AG04450 (cell line): ENCODE measurements at regions not wholly inside any gene's neighbourhood (a gene's known extent, or its start where the extent isn't known, plus 50 kb on each side); places are given as distances from the start of the nearest gene placed in this dataset.

Source experiments
- CTCF ChIA-PET: fragments of 300-600, 350-600 bp; formaldehyde crosslinking; extraction: SDS; loops from one replicate; lab custom pipeline; 2022; ENCODE audit warnings: antibody characterized with exemption, inconsistent platforms; lab: Charles Lee
- POLR2A ChIA-PET: fragments of 350-600 bp; formaldehyde crosslinking; extraction: SDS; loops from one replicate; lab custom pipeline; 2021; ENCODE audit warnings: antibody characterized with exemption, inconsistent platforms; lab: Yijun Ruan, JAX
- DNase-seq: peaks from one replicate; pipeline ENCODE4 v3.0.0-alpha.2; 2011; ENCODE audit warnings: low read depth, low spot score
- H3K27ac ChIP-seq: one replicate; pipeline ENCODE4 v1.5.1; 2012; ENCODE audit warnings: low read depth, low read length, control low read depth
- H3K27me3 ChIP-seq: one replicate; pipeline ENCODE4 v1.6.0; 2012; ENCODE audit warnings: low read length; ENCODE audit not compliant: control insufficient read depth, insufficient read depth
- H3K4me3 ChIP-seq: 2 replicates; pipeline ENCODE4 v1.5.1; 2011; ENCODE audit warnings: mild to moderate bottlenecking, low read depth, low read length, control low read depth
- H3K9me3 ChIP-seq: 2 replicates; pipeline ENCODE4 v1.5.1; 2012; ENCODE audit warnings: low read length; ENCODE audit not compliant: control insufficient read depth, insufficient read depth
- CTCF ChIP-seq: IDR thresholded peaks from 2 replicates; pipeline ENCODE4 v1.5.1; 2011; ENCODE audit warnings: low read depth, low read length, control low read depth, inconsistent platforms

DNA sequence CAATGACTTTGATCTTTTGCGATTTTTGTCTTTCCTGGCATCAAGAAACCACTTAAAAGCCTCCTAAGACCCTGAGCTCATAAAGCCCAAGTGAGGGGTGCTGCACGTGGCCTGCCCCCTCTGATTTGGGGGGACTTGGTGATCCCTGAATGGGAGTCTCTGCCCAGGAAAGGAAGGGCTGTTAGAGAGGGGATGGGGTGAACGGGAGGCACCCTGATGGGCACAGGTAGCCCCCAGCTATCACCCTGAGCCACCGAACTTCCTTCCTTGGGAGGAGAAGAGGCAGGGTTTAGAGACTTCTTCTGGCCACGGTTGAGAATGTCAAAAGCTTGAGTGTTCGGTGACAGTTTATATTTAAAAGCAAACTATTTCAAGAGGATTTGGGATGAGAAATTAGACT, 305.5 kb downstream of the ZNF536 start:
- POLR2A ChIA-PET = no interaction called here
- DNase-seq = no peak
- CTCF ChIA-PET = interaction anchor here (2.2 kb wide), 1 partner anchor 11 kb away, joined by 9 read pairs; no protein-coding TSS in a partner anchor
- no peak overlapping the region for H3K27ac ChIP-seq
- H3K9me3 ChIP-seq = no peaks in the 10 kb centered on the region
- no peak overlapping the region for H3K4me3 ChIP-seq
- H3K27me3 ChIP-seq = peaks cover 2% of the 10 kb centered on the region
- TF ChIP-seq CTCF = no peak

DNA sequence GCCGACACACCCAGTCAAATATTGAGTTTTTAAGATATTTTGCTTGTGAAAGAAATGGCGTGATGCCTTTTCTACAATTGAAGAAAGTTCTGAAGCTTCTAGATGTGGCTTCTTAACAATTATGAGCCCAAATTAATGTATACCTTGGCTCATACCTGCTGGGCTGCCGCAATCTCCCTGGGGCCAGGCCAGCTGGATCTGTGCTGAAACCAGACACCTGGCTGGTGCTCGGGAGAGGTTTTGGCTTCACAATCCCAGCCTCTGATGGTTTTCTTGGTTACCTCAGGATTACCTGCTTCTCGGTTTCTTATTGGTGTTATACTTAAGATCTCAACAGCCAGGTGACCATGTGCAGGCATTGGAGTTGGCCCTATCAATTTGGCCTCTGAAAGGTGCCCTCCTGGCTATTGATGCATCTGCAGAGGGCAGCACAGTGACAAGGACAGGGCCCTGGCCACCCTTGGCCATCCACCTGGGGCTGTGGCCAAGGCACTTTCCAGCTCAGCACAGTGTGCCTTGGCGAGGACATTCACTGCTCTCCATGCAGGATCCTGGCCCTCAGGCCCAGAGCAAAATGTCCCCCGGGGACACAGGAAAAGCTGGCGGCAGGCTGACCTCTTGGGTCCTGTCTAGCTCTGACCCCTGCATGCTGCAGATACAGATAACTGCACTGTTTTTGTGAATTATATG, 305.0 kb downstream of the ZNF536 start:
- ChIA-PET CTCF (interaction anchor here (2.2 kb wide), 1 partner anchor 10 kb away, joined by 9 read pairs; no protein-coding TSS in a partner anchor), POLR2A (no interaction called here)
- H3K9me3 ChIP-seq = no peaks in the 10 kb centered on the region
- H3K27me3 ChIP-seq = peaks cover 2% of the 10 kb centered on the region
- no peak overlapping the region for H3K4me3 ChIP-seq
- DNase-seq = no peak
- no peak overlapping the region for H3K27ac ChIP-seq
- no peak for TF ChIP-seq CTCF

GRCh38 chr19:30675086-30675485, 302.9 kb downstream of the ZNF536 start:
- Histone ChIP-seq H3K4me3 (no peak overlapping the region), H3K27me3 (peaks cover 2% of the 10 kb centered on the region), H3K27ac (no peak overlapping the region), H3K9me3 (no peaks in the 10 kb centered on the region)
- ChIA-PET CTCF (interaction anchor here (1.0 to 3.8 kb wide), 3 partner anchors 8 to 964 kb away, joined by 3 to 14 read pairs (median 4); no protein-coding TSS in a partner anchor), POLR2A (no interaction called here)
- no peak for TF ChIP-seq CTCF
- DNase-seq = no peak

GRCh38 chr19:30674656-30675055, 302.5 kb downstream of the ZNF536 start:
- CTCF ChIA-PET = interaction anchor here (1.1 to 3.8 kb wide), 3 partner anchors 8 to 1550 kb away, joined by 3 to 14 read pairs (median 6); no protein-coding TSS in a partner anchor
- peaks cover 2% of the 10 kb centered on the region for H3K27me3 ChIP-seq
- H3K4me3 ChIP-seq = no peak overlapping the region
- TF ChIP-seq CTCF = no peak
- DNase-seq = no peak
- POLR2A ChIA-PET = no interaction called here
- no peaks in the 10 kb centered on the region for H3K9me3 ChIP-seq
- H3K27ac ChIP-seq = no peak overlapping the region

GRCh38 chr19:30673336-30673735, 301.2 kb downstream of the ZNF536 start:
- no peak for TF ChIP-seq CTCF
- POLR2A ChIA-PET = no interaction called here

More at GRCh38 chr19:30673336-30673735, 301.2 kb downstream of the ZNF536 start:
- H3K27me3 ChIP-seq = peaks cover 2% of the 10 kb centered on the region
- H3K9me3 ChIP-seq = no peaks in the 10 kb centered on the region
- no peak overlapping the region for H3K27ac ChIP-seq
- no peak overlapping the region for H3K4me3 ChIP-seq
- CTCF ChIA-PET = interaction anchor here (1.4 to 3.8 kb wide), 2 partner anchors 9 to 1551 kb away, joined by 6 to 14 read pairs; no protein-coding TSS in a partner anchor
- no peak for DNase-seq
